ENCODE measurements at regions not wholly inside any gene's neighbourhood (a gene's known extent, or its start where the extent isn't known, plus 50 kb on each side); places are given as distances from the start of the nearest gene placed in this dataset.
"Not testable (repeated sequence)": the region's sequence is repeated elsewhere in the genome, so short reads cannot be mapped to it uniquely, and the experiment has no call there.

DNA sequence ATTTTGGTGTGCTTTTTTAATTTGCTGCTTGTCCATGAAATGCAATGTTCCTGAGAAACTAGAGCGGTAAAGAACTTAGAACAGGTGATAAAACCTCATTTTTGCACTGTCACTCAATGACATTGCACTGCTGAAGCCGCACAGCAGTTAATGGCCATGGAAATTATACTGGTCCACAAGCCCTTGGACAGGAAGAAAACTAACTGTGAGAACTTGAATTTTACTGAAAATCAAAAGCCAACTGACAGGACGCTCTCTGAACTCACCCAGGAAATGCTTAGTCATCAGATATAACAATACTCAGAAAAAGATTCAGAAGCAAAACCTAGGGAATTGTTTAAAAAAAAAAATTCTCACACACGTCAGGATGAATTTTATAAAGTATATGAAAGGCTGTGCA, 246.4 kb upstream of the SLC7A11 start:
- Histone ChIP-seq H3K4me1 (ENCODE audit: control insufficient read depth, insufficient read depth, low read length, poor library complexity, severe bottlenecking) (no peaks in the 10 kb centered on the region), H3K4me3 (ENCODE audit: extremely low read depth, insufficient read depth, low read length, poor library complexity, severe bottlenecking) (no peak overlapping the region), H3K9me3 (ENCODE audit: control insufficient read depth, low read length) (no peaks in the 10 kb centered on the region), H3K36me3 (ENCODE audit: control insufficient read depth, insufficient read depth, low read length) (no peaks in the 10 kb centered on the region), H3K27ac (ENCODE audit: low read depth, low read length, severe bottlenecking) (no peak overlapping the region)
- WGBS, 2 experiments (ENCODE audit: insufficient coverage in 2 of 2), result 88 to 100% methylated on average over 1 to 2 of the region's 4 CpGs

DNA sequence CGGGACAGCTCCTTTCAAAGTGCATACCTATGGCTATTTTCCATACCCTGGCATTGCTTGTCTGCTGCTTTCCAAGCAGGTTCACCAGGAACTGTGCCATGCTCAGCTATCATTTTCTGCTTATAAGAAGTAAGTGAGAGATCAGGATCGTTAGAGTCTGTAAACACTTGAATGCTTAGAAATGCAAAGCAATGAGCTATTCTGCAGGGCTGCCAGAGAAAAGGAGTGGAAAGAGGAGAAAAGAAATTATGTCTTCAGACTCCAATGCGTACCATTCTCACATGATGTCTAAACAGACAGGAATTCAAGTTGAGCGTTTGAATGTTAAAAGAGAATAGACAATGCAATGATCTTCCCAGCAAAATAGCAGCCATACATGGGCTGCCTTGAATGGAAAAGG, 245.5 kb upstream of the SLC7A11 start:
- Histone ChIP-seq H3K4me1 (ENCODE audit: control insufficient read depth, insufficient read depth, low read length, poor library complexity, severe bottlenecking) (no peaks in the 10 kb centered on the region), H3K4me3 (ENCODE audit: extremely low read depth, insufficient read depth, low read length, poor library complexity, severe bottlenecking) (no peak overlapping the region), H3K36me3 (ENCODE audit: control insufficient read depth, insufficient read depth, low read length) (no peaks in the 10 kb centered on the region), H3K27ac (ENCODE audit: low read depth, low read length, severe bottlenecking) (no peak overlapping the region), H3K9me3 (ENCODE audit: control insufficient read depth, low read length) (no peaks in the 10 kb centered on the region)
- 27 to 60% methylated on average over 1 to 3 of the region's 4 CpGs for WGBS, 2 experiments (ENCODE audit: insufficient coverage in 2 of 2)

DNA sequence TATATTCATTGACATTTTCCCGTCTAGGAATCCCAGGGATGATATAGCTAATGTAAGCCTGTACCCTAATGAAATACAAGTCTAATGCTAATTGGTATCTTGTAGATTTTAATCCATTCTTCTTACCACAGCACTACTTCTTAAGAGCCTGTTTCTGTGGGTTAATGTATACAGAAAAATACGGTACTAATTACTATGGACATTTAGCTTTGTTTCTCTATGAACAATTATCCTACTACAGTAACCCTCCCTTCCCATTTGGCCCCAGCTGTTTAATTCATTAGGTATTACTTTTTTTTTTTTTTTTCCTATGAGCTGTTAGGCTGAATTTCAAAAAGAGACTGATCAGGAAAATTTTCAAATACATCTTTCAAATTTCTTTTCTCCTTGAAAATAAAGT, 245.1 kb upstream of the SLC7A11 start:
- no peaks in the 10 kb centered on the region for H3K36me3 ChIP-seq (ENCODE audit: control insufficient read depth, insufficient read depth, low read length)

DNA sequence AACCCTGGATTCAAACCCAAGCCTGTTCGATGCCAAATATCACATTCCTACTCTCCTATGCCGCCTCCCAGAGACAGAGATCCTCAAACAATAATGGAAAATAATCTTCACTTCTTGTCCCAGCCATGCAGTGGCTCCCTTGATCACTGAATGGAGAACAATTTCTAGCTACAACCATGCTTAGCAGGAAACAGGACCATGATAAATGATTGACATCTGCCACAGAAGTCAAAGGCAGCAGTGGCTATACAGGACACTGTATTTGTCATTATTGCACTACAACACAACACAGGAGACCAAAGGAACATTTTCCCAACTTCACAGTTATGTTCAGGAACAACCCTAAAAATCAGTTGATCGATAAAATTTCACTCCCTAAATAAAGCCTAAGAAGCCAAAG, 243.3 kb upstream of the SLC7A11 start:
- Histone ChIP-seq H3K4me1 (ENCODE audit: control insufficient read depth, insufficient read depth, low read length, poor library complexity, severe bottlenecking) (no peaks in the 10 kb centered on the region), H3K9me3 (ENCODE audit: control insufficient read depth, low read length) (no peaks in the 10 kb centered on the region), H3K27ac (ENCODE audit: low read depth, low read length, severe bottlenecking) (no peak overlapping the region), H3K4me3 (ENCODE audit: extremely low read depth, insufficient read depth, low read length, poor library complexity, severe bottlenecking) (no peak overlapping the region), H3K36me3 (ENCODE audit: control insufficient read depth, insufficient read depth, low read length) (no peaks in the 10 kb centered on the region)
- WGBS, 2 experiments (ENCODE audit: insufficient coverage in 2 of 2), result 86 to 100% methylated on average over 1 to 2 of the region's 3 CpGs

More for the DNA sequence above, 245.1 kb upstream of the SLC7A11 start:
- Histone ChIP-seq H3K9me3 (ENCODE audit: control insufficient read depth, low read length) (no peaks in the 10 kb centered on the region), H3K4me1 (ENCODE audit: control insufficient read depth, insufficient read depth, low read length, poor library complexity, severe bottlenecking) (no peaks in the 10 kb centered on the region), H3K4me3 (ENCODE audit: extremely low read depth, insufficient read depth, low read length, poor library complexity, severe bottlenecking) (no peak overlapping the region), H3K27ac (ENCODE audit: low read depth, low read length, severe bottlenecking) (no peak overlapping the region)
- no CpG with 5 or more reads among the region's 2 CpGs for WGBS, 2 experiments (ENCODE audit: insufficient coverage in 2 of 2)

DNA sequence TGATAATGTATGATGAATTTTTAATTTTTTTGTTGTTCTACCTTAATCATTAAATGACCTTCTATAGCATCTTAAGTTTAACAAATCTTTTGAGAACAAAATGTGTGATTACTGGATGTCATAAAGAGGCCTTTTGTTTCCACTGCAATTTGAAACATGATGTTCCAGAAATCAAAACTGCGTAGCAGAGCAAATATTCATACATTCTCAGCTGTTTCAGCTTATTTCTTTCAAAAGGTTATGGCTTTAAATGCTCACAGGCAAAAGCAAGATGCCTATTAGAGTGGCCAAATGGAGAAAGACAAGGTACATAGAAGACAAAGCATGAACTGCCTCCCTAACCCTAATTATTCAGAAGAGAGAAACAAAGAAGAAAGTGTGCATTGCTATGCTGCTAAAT, 233.0 kb upstream of the SLC7A11 start:
- Histone ChIP-seq H3K9me3 (ENCODE audit: control insufficient read depth, low read length) (no peaks in the 10 kb centered on the region), H3K36me3 (ENCODE audit: control insufficient read depth, insufficient read depth, low read length) (no peaks in the 10 kb centered on the region), H3K27ac (ENCODE audit: low read depth, low read length, severe bottlenecking) (no peak overlapping the region), H3K4me1 (ENCODE audit: control insufficient read depth, insufficient read depth, low read length, poor library complexity, severe bottlenecking) (no peaks in the 10 kb centered on the region), H3K4me3 (ENCODE audit: extremely low read depth, insufficient read depth, low read length, poor library complexity, severe bottlenecking) (no peak overlapping the region)
- WGBS, 2 experiments (ENCODE audit: insufficient coverage in 2 of 2), result no CpG with 5 or more reads among the region's 1 CpG

DNA sequence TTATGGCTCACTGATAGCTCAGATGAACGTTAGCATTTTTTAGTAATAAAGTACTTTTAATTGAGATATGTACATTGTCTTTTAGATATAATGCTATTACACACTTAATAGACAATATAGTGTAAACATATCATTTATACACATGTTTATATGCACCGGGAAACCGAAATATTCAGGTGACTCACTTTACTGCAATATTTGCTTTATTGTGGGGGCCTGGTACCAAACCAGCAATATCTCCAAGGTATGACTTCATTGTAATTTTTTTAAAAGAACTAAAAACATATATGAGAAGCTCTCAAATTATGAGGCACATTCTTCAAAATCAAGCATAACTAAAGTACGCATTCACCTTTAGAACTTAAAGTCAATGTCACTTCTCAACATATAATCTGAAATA, 231.2 kb upstream of the SLC7A11 start:
- WGBS, 2 experiments (ENCODE audit: insufficient coverage in 2 of 2), result no CpG with 5 or more reads among the region's 4 CpGs

DNA sequence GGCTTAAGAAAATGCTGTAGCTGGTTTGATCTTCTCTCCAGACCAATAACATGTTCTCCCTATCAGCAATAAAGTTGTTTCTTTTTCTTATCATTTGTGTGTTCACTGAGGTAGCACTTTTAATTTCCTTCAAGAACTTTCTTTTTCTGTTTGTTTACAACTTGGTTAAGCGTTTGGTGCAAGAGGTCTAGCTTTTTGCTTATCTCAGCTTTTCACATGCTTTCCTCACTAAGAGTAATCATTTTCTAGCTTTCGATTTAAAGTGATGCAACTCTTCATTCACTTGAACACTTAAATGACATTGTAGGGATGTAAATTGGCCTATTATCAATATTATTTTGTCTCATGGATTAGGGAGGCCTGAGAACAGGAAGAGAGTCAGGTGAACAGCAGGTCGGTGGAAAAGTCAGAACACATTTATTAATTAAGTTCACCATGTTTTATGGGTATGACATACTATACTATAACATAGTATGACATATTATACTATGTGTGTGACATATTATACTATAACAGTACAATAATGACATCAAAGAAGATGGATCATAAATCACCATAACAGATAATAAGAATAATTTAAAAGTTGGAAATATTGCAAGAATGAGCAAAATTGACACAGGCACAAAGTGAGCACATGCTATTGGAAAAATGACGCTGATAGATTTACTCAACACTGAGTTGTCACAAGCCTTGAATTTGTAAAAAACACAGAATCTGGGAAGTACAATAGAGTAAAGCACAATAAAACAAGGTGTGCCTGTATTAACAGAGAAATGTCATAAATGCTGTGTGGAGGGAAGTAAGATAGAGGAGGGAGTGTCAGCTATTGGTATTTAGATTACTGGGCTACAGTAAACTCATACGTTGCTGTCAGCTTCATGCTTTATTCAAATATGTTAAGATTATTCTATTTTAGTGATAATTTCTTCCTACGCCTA, 218.6 kb upstream of the SLC7A11 start:
- WGBS, 2 experiments (ENCODE audit: insufficient coverage in 2 of 2), result 92 to 100% methylated on average over 1 of the region's 6 CpGs
- Histone ChIP-seq H3K9me3 (ENCODE audit: control insufficient read depth, low read length) (no peaks in the 10 kb centered on the region), H3K27ac (ENCODE audit: low read depth, low read length, severe bottlenecking) (no peak overlapping the region), H3K4me3 (ENCODE audit: extremely low read depth, insufficient read depth, low read length, poor library complexity, severe bottlenecking) (no peak overlapping the region), H3K36me3 (ENCODE audit: control insufficient read depth, insufficient read depth, low read length) (no peaks in the 10 kb centered on the region), H3K4me1 (ENCODE audit: control insufficient read depth, insufficient read depth, low read length, poor library complexity, severe bottlenecking) (no peaks in the 10 kb centered on the region)

More for the DNA sequence above, 231.2 kb upstream of the SLC7A11 start:
- Histone ChIP-seq H3K27ac (ENCODE audit: low read depth, low read length, severe bottlenecking) (no peak overlapping the region), H3K36me3 (ENCODE audit: control insufficient read depth, insufficient read depth, low read length) (no peaks in the 10 kb centered on the region), H3K9me3 (ENCODE audit: control insufficient read depth, low read length) (no peaks in the 10 kb centered on the region), H3K4me1 (ENCODE audit: control insufficient read depth, insufficient read depth, low read length, poor library complexity, severe bottlenecking) (no peaks in the 10 kb centered on the region), H3K4me3 (ENCODE audit: extremely low read depth, insufficient read depth, low read length, poor library complexity, severe bottlenecking) (no peak overlapping the region)

DNA sequence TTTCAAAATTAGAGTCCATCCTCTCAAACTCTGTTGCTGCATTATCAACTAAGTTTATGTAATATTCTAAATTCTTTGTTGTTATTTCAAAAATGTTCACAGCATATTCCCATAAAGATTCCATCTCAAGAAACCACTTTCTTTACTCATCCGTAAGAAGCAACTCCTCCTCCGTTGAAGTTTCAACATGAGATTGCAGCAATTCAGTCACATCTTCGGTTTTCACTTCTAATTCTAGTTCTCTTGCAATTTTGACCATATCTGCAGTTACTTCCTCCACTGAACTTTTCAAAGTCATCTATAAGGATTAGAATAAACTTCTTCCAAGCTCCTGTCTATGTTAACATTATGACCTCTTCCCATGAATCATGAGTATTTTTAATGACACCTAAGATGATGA, 216.6 kb upstream of the SLC7A11 start:
- no peaks in the 10 kb centered on the region for H3K9me3 ChIP-seq (ENCODE audit: control insufficient read depth, low read length)
- no peak overlapping the region for H3K27ac ChIP-seq (ENCODE audit: low read depth, low read length, severe bottlenecking)
- 78 to 96% methylated on average over 3 of the region's 3 CpGs for WGBS, 2 experiments (ENCODE audit: insufficient coverage in 2 of 2)
- H3K4me3 ChIP-seq (ENCODE audit: extremely low read depth, insufficient read depth, low read length, poor library complexity, severe bottlenecking), result no peak overlapping the region
- H3K36me3 ChIP-seq (ENCODE audit: control insufficient read depth, insufficient read depth, low read length), result no peaks in the 10 kb centered on the region
- no peaks in the 10 kb centered on the region for H3K4me1 ChIP-seq (ENCODE audit: control insufficient read depth, insufficient read depth, low read length, poor library complexity, severe bottlenecking)

DNA sequence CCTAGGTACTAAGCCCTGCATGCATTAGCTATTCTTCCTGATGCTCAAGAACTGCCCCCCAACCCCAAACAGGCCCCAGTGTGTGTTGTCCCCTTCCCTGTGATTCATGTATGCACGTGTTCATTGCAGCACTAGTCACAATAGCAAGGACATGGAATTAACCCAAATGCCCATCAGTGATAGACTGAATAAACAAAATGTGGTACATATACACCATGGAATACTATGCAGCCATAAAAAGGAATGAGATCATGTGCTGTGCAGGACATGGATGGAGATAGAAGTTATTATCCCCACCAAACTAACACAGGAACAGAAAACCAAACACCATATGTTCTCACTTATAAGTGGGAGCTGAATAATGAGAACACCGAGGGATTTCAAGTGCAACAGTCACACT, 214.2 kb upstream of the SLC7A11 start:
- H3K4me1 ChIP-seq (ENCODE audit: control insufficient read depth, insufficient read depth, low read length, poor library complexity, severe bottlenecking); H3K36me3 ChIP-seq (ENCODE audit: control insufficient read depth, insufficient read depth, low read length); H3K27ac ChIP-seq (ENCODE audit: low read depth, low read length, severe bottlenecking); H3K9me3 ChIP-seq (ENCODE audit: control insufficient read depth, low read length); H3K4me3 ChIP-seq (ENCODE audit: extremely low read depth, insufficient read depth, low read length, poor library complexity, severe bottlenecking): not testable (repeated sequence)
- WGBS, 2 experiments (ENCODE audit: insufficient coverage in 2 of 2), result 80 to 100% methylated on average over 1 of the region's 2 CpGs

DNA sequence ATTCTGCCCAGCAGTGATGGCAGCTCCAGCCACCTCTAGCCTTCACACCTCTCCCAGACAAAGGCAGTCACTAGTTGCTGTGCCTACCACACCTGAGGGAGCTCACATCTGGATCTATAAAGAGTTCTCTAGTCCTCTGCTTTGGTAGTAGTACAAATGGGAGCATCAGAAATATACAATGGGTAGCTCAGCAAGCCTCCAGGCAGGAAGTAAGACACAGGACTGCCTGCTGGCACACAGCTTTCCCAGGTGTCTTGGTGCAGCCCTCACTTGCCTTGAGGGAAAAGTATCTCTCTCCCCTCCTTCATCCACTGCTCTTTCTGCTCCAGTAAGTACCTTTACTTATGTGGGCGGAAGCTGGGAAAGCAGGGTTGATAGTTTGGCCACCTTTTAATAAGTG, 212.9 kb upstream of the SLC7A11 start:
- Histone ChIP-seq H3K36me3 (ENCODE audit: control insufficient read depth, insufficient read depth, low read length) (no peaks in the 10 kb centered on the region), H3K27ac (ENCODE audit: low read depth, low read length, severe bottlenecking) (no peak overlapping the region), H3K9me3 (ENCODE audit: control insufficient read depth, low read length) (no peaks in the 10 kb centered on the region), H3K4me3 (ENCODE audit: extremely low read depth, insufficient read depth, low read length, poor library complexity, severe bottlenecking) (no peak overlapping the region), H3K4me1 (ENCODE audit: control insufficient read depth, insufficient read depth, low read length, poor library complexity, severe bottlenecking) (no peaks in the 10 kb centered on the region)
- WGBS, 2 experiments (ENCODE audit: insufficient coverage in 2 of 2), result no CpG with 5 or more reads among the region's 1 CpG

DNA sequence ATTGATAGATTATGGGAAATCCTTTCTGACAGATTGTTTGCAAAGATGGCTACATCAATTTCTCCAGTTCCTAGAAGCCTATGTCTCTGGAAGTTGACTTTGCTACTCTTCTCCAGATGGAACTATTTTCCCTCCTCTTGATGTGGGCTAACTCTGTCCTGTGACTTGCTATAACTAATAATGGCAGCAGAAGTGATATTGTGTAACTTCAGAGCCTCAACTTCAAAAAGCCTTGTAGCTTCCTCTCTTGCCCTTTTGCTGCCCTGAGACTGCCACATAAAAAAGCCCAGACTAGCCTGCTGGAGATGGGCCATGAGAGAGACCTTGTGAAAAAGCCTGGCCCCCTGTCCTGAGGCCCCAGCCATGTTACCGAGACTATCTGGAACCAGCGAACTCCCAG, 210.7 kb upstream of the SLC7A11 start:
- no peak overlapping the region for H3K27ac ChIP-seq (ENCODE audit: low read depth, low read length, severe bottlenecking)
- no peaks in the 10 kb centered on the region for H3K9me3 ChIP-seq (ENCODE audit: control insufficient read depth, low read length)
- H3K4me1 ChIP-seq (ENCODE audit: control insufficient read depth, insufficient read depth, low read length, poor library complexity, severe bottlenecking), result no peaks in the 10 kb centered on the region
- no peak overlapping the region for H3K4me3 ChIP-seq (ENCODE audit: extremely low read depth, insufficient read depth, low read length, poor library complexity, severe bottlenecking)
- H3K36me3 ChIP-seq (ENCODE audit: control insufficient read depth, insufficient read depth, low read length), result no peaks in the 10 kb centered on the region
- WGBS, 2 experiments (ENCODE audit: insufficient coverage in 2 of 2), result 85 to 100% methylated on average over 1 to 2 of the region's 2 CpGs
